ENCODE measurements at regions not wholly inside any gene's neighbourhood (a gene's known extent, or its start where the extent isn't known, plus 50 kb on each side); places are given as distances from the start of the nearest gene placed in this dataset.

DNA sequence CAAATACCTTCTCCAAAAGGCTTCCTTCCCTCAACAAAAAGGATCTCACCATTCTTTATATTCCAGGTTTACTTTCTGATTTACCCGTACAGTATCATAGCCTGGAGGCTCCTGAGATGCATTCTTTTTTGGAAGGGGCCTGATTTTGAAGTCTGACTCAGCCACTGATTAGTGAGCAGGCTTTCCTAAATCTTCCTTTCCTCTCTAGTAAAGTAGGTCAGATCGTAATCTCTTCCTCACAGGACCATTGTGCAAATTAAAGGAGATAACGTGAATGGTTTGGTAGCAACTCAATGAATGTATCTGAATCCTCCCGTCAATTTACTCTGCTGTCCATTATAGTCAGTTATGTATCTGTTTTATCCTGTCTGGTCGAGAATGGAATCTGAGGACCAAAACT, 227.7 kb upstream of the ANO5 start:
- DNase-seq (ENCODE audit: low read depth) = no peak
- no peak overlapping the region for H3K4me3 ChIP-seq (ENCODE audit: control insufficient read depth, low read depth, low read length)
- TF ChIP-seq, protein P1, sequence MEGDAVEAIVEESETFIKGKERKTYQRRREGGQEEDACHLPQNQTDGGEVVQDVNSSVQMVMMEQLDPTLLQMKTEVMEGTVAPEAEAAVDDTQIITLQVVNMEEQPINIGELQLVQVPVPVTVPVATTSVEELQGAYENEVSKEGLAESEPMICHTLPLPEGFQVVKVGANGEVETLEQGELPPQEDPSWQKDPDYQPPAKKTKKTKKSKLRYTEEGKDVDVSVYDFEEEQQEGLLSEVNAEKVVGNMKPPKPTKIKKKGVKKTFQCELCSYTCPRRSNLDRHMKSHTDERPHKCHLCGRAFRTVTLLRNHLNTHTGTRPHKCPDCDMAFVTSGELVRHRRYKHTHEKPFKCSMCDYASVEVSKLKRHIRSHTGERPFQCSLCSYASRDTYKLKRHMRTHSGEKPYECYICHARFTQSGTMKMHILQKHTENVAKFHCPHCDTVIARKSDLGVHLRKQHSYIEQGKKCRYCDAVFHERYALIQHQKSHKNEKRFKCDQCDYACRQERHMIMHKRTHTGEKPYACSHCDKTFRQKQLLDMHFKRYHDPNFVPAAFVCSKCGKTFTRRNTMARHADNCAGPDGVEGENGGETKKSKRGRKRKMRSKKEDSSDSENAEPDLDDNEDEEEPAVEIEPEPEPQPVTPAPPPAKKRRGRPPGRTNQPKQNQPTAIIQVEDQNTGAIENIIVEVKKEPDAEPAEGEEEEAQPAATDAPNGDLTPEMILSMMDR (IDR thresholded peaks at IDR 0.05; ENCODE audit: control insufficient read depth, insufficient read depth, low read depth, low read length, missing control alignments) = no peak

- TF ChIP-seq, protein P1 (IDR thresholded peaks at IDR 0.05; ENCODE audit: control insufficient read depth, insufficient read depth, low read depth, low read length, missing control alignments) = no peak
- DNase-seq (ENCODE audit: low read depth) = no peak
- H3K4me3 ChIP-seq (ENCODE audit: control insufficient read depth, low read depth, low read length) = no peak overlapping the region
Observed at GRCh38 chr11:21968702-21969101, 224.2 kb upstream of the ANO5 start.

- no peak overlapping the region for H3K4me3 ChIP-seq (ENCODE audit: control insufficient read depth, low read depth, low read length)
- TF ChIP-seq, protein P1 (IDR thresholded peaks at IDR 0.05; ENCODE audit: control insufficient read depth, insufficient read depth, low read depth, low read length, missing control alignments) = no peak
- no peak for DNase-seq (ENCODE audit: low read depth)
Observed at GRCh38 chr11:21969841-21970240, 223.0 kb upstream of the ANO5 start.

DNA sequence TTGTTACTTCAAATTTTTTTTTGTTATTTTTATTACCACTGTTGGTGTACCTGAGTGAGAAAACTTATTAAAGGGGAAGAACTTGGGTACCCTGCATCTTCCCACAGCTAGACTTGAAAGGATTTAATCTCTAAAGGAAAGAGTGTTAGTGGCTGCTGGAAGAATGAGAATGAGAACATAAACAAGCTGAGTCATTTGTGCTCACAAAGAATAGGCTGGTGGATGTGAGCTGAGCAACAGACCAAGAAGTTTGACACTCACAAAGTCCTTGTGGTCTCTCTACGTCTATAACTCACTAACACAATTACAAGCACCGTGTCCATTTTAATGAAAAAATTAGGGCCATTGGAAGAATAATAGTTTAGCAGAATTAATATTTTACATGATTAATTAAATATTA, 217.6 kb upstream of the ANO5 start:
- no peak overlapping the region for H3K4me3 ChIP-seq (ENCODE audit: control insufficient read depth, low read depth, low read length)
- no peak for DNase-seq (ENCODE audit: low read depth)

DNA sequence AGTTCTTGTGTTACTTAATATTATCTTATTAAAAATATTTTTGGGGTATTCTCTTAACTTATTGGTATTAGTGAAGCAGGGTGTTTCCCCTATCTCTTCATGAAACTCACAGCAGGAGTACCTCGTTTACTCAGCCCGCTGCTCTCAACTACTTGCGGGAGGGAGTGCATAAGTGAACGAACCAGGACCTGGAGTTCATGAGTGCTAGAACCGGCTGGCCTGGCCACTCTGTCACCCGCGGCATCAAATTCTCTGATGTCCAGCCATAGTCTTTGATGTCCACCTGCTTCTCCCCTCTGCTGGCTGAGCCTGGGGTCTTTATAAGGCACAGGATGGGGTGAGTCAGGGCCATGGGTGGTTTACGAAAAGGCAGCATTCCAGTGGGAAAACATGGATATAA, 216.7 kb upstream of the ANO5 start:
- TF ChIP-seq, protein P1 (IDR thresholded peaks at IDR 0.05; ENCODE audit: control insufficient read depth, insufficient read depth, low read depth, low read length, missing control alignments) = no peak
- no peak for DNase-seq (ENCODE audit: low read depth)
- no peak overlapping the region for H3K4me3 ChIP-seq (ENCODE audit: control insufficient read depth, low read depth, low read length)

More for the DNA sequence above, 217.6 kb upstream of the ANO5 start:
- TF ChIP-seq, protein P1 (IDR thresholded peaks at IDR 0.05; ENCODE audit: control insufficient read depth, insufficient read depth, low read depth, low read length, missing control alignments) = no peak

GRCh38 chr11:21983431-21983830, 209.5 kb upstream of the ANO5 start:
- DNase-seq (ENCODE audit: low read depth) = no peak
- no peak overlapping the region for H3K4me3 ChIP-seq (ENCODE audit: control insufficient read depth, low read depth, low read length)
- TF ChIP-seq, protein P1 (IDR thresholded peaks at IDR 0.05; ENCODE audit: control insufficient read depth, insufficient read depth, low read depth, low read length, missing control alignments) = no peak

DNA sequence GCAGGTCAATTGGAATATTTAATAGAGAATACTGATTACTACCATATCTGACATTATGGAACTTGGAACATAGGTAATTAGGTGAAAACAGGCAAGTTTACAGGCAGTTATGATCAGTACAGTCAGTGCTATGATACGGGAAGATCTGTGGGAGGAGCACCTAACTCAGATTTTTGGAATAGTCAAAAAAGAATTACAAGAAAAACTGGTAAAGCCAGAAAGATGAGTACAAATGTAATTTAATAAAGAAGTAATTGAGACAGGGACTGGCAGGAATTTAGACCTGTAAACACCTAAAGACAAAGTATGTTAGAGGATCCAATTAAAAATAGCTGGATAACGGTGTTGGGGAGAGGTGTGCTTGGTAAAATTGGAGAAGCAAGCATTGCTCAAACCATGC, 206.5 kb upstream of the ANO5 start:
- TF ChIP-seq, protein P1 (IDR thresholded peaks at IDR 0.05; ENCODE audit: control insufficient read depth, insufficient read depth, low read depth, low read length, missing control alignments) = no peak
- DNase-seq (ENCODE audit: low read depth) = no peak
- no peak overlapping the region for H3K4me3 ChIP-seq (ENCODE audit: control insufficient read depth, low read depth, low read length)
